NCI-H2029 treated with DMSO at 0.1 percent for 48 hours (cell line): ENCODE measurements at regions not wholly inside any gene's neighbourhood (a gene's known extent, or its start where the extent isn't known, plus 50 kb on each side); places are given as distances from the start of the nearest gene placed in this dataset.
A peak's percentile ranks its signal among the peaks of the same experiment; 100 is the strongest.

Source experiments
- DNase-seq: peaks from one replicate; lab custom pipeline; 2025; lab: John Stamatoyannopoulos, UW

DNA sequence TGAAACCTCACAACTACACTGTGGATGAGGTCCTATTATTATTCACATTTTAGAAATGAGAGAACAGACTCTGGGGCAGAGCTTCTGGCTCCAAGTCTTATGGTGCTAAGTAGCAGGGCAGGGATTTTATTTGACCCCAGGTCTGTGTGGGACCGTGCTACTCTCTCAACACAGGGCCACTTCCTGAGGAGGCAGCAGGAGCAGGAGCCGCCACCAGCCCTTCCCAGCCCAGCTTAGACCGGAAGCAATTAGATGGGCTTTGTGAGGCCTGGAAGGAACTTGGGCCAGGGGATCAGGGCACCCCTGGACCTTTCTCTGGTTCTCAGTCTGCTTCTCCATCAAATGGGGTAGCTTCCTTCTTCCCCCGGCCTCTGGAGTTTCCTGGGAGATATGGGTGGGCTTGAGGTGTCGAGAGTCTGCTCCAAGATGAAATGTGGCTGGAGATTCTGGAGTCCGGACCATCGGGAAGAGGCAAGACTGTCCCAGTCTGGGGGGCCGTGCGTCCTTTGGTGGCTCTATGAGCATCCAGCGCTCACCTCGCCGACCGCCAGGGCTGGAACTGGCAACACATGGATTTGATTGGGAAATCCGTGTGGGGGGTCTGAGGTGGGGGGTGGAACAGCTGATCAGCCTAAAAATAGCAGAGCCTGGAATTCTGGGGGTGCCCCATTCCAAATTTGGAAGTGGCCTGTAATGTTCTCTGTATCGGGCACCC is 136.8 kb downstream of the FOXD2 start:
- DNase-seq = no peak

DNA sequence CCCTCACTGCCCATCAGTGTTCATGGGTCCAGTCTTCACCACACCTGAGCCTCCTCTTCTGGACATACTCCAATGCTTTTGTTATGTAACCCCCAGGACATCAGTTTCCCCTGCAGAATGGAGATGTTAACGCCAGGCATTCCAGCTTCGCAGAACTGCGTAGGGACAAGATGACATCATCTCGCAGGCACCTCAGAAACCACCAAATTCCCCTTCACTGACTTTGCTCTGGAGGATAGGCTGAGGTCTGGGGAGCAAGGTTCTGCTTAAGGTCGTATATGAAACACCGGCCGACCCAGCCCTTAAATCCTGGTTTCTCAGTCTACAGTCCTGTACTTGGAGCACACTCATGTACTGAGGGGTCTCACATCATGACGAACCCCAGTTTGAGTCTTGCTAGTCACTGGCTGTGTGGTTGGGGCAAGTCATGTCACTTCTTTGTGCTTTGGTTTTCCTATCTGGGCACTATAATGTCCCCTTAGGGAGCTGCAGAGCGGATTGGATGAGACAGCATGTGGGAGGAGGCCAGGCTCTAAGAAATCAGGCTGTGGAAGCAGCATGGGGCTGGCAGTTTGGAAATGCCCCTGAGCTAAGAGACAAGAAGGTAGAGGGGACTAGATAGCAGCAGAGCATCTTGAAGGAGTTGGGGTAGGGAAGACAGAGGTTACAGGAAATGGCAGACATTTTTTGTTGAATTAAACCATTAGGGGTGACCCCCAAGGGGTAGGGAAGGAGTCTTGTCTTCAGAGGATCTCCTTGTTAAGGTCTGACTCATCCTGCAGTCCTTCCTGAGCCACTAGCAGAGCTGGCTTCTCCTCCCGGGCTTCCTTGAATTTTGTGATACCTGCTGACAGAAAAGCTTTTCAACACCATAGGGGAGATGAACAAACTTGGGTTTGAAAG is 138.3 kb downstream of the FOXD2 start:
- DNase-seq = no peak

DNA sequence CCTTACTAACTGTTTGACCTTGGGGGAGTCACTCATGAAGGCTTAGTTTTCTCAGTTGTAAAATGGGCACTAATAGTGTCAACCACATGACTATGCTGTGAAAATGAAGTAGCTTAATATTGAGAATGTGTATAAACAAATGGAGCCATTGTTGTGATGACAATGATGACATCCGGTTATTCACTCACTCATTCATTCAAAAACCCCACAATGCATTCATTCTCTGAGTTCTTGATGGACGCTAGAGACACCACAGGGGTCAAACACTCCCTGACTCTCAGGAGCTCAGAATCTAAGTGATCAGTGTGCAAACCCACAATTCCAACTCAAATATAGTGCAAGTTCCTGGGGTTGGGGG is 138.9 kb downstream of the FOXD2 start:
- no peak for DNase-seq

DNA sequence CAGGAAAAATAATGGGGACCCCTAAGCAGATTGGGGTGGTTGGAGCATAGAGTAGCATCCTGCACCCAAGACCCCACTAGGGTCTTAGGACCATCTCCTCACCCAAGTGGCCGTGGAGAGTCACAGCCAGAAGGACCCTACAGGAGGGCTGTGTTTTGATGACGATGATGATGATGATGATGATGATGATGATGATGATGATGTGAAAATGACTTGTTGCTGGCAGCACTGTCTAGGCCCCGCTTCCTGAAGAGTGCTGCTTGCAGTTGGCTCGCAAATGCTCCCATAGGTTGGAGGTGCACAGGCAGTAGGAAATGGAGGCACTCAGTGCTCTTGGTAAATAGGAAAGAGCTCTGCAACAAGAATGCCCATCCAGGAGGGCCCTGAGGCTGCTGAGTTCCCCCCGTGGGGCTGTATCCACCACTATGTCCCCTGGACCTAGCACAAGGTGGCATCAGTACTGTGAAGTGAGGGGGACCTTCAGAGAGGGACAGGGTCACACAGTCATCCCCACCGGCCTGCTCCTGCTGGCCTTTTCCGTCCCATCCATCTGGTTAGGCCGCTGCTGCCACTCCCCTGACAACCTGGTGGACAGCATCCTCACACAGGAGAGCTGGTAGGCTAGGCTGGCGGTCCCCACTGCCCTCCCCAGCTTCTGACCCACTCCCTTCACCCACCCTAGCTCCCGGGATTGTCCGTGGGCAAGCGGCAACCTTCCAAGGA is 139.6 kb downstream of the FOXD2 start:
- no peak for DNase-seq

DNA sequence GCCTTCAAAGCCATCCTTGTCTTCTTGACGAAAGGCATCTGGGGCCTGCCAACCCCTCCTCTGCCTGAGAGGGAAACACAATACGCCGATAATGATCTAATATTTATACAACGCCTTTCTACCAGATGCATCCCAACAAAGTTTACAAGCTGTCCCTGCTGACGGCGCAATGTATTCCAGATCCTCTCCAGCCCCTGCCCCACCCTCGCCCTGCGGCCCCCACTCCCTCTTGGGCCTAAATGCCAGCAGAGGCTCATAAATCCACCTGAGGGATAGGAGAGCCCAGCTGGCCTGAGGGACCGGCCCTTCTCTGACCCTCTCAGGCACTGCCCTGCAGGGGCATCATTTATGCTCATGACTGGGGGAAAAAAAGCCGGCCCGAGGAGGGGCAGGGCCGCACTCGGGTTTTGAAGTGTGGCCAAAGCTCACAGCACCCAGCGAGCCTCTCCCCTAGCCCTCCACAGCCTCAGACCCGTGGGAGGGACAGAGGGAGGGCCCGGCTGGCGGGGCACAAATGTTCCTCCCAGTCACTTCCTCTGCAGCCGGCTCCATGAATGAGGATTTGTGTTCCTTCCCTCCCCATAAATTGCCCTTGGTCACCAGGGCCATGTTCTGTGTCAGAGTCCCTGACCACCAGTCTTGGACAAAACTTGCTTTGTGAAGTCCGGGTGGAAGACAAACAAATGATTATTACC is 140.3 kb downstream of the FOXD2 start:
- no peak for DNase-seq

DNA sequence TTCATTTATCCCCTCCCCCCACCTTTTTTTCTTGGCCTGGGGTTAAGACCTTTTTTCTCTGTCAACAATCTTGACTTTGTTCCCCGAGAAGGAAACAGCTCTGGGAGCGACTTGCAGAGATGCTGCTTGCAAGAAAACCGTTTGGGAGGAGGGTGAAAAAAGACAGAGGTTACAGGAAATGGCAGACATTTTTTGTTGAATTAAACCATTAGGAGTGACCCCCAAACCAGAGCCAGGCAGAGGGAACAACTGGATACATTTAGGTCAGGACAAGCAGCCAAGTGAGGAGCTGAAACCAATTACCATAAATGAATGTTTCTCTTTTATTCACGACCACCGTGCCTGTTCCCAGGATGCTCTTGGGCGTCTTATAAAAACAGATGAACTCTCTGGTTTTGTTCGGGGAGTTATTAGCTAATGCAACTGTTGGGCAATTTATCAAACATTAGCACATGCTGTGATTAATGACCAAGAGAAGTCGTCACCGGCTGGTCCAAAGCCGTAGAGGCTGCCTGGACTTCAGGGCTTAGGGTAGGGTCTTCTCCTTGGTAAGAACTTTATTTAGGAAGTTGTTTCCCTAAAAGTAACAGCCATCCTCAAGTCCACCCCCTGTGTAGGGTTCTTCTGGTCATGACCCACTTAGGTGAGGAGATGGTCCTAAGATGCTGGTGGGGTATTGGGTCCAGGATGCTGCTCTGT is 141.0 kb downstream of the FOXD2 start:
- DNase-seq = no peak

DNA sequence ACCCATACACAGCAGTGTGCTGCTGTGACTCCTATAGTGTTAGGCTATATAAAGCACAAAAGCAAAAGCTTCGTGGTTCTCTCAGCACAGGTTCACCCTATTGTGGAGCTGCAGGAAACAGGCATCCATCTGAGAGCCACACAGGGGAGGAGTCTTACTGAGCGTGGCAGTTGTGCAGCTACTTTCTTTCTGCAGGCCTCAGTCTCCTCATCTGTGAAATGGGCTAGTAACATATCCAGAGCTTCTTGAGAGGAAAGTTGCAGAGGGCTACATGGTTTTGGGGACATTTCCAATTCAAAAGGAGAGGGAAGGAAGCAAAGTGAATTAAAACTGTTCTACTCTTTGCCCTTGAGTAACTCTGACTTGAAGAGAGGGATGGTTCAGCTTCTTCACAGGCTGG is 142.0 kb downstream of the FOXD2 start:
- DNase-seq = no peak

DNA sequence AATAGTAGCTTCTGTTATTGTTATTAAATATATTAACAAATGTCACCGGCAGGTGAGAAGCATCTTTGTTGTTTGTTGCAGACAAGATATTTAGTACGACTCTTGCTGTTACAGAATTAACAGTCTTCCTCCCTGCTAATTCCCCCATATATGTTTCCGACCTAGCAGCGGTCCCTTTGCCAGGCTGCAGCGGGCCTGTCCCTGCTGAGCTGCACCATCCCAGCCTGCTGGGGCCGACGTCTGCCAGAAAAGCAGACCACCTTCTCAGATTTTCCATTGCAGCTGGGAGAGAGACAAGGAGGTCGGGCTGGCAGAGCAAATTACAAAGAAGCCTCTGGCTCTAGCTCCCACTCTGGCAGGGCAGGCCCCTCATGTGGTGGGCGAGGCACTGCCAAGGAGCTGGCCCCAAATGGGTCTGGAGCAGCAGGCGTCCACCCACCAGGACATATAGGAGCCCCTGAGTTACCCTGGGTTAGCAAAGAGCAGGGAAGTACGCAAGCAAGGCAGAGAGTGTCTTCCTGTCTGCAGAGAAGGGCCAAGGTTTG is 142.7 kb downstream of the FOXD2 start:
- DNase-seq = no peak

DNA sequence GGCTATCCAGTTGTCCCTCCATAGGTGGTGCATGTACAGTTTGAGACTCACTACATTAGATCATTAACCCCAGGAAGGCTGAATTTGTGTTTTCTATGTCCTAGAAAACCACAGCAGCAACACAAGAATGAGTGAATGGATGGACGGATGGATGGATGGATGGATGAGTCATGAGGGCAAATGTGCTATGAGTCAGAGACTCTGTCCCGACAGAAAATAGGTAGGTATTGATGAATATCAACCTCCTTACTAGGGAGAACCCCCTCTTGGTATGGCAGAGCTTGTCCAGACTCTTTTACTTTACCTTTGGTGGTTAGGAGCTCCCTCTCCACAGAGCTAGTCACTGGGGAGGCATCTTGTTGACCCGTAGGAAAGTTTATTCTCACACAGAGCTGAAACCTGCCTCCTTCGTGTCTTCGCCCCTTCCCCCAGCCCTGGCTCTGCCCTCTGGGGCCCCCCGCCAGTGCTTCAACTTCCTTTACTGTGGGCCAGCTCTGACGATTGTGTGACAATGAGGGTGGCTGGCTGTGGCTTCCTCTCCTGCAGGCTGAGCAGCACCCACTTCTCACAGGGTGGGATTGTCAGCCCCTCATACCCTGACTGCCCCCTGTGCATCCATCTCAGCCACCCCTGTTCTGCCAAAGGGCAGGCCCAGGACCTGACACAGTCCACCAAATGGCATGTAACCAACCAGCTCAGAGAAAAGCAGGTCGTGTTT is 145.2 kb downstream of the FOXD2 start:
- DNase-seq = no peak

DNA sequence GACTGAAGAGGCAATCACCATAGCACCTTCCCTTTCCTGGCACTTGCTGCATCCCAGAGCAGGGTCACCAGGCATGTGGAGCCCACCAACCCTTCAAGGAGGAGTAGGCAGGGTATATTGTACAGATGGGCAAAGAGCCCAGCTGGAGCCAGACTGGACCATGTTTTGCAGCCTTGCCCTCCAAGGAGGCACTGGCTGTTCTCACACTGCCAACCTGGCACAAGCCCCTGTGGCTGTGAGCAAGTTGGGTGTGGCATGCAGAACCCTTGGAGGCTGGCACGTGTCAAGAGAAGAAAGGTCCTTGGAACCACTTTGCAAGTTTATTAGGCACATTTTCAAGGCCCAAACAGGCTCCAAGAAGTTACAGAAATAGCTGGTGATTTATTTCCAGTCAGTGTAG is 146.4 kb downstream of the FOXD2 start:
- no peak for DNase-seq

DNA sequence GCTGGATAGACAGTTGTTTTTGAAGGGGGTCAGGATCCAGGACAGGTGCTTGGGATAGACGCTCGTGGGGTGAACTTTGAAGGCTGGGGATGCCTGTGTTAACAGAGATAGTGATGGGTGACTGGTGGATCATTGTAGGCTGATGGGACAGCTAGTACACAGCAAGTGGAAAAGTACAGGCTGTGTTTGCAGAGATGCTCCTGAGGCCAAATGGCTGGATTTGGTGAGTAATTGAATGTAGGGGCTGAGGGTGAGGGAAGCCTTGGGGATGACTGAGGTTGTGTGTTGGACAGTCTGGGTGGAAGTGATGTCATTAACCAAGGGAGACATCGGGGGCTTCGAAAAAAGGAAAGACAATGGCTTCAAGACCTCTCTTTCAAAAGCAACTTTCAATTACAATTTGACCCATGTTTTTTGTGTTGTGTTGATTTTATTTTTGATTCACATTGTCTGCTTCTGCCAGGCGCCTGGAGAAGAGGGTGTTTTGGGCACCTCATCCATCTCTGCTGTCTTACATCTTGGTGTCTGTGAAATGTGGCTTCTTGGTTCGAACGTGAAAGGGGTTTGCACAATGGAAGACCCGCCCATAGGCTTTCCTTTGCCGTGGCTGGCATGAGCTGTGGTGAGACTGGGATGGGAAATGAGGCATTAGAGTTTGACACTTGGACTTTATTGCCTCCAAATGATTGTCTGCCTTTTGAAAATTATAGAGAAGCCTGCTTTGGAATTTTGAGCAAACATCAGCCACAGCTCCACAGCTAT is 147.5 kb downstream of the FOXD2 start:
- no peak for DNase-seq

DNA sequence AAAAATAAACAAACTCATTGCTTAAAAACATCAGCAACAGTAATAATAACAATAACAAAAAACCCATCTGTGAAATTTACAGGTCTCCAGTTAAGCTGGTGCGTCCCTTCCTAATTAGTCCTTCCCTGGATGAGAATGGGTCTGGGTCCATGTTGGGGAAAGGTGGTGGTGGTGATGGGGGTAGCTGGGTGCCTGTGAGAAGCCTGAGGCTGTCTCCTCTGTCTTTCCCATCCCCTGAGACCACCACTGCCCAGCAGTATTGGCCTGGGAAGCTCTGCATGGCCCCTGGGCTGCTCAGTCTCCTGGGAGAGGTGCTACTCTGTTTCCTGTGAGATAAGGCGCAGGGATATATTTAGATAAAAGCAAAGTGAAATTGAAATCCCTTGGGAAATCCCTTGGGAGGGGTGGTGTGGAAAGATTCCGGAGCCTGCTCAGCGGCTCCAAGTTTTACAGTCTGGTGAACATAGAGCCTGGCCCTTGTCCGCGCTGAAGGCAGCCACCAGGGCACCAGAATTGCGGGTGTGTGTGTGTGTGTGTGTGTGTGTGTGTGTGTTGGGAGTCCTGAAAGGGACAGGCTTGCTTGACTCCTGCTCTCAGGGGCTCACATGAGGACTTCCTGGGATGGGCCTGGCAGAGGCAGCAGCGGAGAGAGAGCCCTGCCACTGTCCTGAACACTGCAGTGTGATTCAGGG is 150.2 kb downstream of the FOXD2 start:
- no peak for DNase-seq

DNA sequence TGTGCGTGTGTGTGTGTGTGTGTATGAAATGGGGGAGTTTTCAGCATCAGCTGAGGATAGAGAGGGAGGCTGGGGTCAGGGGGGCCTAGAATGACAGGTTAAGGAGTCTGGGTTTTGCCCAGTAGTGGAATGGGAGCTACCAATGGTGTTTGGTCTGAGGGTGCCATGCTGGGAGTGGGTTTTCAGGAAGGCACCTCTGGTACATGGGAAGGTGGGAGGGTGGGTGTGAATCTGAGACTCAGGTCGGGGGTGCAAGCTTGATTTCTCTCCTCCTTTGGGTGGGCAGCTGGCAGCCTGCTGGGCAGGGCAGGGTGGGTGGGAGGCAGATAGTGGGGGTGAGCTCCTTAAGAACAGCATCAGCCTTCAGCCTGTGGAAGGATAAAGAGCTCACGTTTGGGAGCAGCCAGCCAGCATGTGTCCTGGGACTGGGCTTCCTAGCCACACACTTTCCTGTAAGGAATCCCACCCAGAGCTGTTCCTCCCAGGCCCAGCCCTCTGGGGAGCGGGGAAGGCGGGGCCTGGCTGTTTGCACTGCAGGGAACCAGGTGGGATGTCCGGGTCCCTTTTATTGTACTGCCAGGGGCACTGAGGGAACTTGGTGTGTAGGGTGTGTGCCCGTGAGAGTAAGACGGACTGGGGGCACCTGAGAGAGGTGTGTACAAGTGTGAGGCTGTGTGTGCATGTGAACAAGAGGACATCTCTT is 152.8 kb downstream of the FOXD2 start:
- no peak for DNase-seq

DNA sequence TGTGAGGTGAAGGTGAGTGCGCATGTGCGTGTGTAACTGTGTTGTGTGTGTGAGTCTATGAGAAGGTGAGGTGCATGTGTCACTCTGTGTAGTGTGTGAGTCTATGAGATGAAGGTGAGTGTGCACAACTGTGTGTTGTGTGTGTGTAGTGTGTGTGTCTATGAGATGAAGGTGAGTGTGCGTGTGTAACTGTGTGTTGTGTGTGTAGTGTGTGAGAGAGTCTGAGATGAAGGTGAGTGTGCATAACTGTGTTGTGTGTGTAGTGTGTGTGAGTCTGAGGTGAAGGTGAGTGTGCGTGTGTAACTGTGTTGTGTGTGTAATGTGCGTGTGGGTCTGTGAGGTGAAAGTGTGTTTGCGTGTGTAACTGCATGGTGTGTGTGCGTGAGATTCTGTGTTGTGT is 154.0 kb downstream of the FOXD2 start:
- DNase-seq = no peak

DNA sequence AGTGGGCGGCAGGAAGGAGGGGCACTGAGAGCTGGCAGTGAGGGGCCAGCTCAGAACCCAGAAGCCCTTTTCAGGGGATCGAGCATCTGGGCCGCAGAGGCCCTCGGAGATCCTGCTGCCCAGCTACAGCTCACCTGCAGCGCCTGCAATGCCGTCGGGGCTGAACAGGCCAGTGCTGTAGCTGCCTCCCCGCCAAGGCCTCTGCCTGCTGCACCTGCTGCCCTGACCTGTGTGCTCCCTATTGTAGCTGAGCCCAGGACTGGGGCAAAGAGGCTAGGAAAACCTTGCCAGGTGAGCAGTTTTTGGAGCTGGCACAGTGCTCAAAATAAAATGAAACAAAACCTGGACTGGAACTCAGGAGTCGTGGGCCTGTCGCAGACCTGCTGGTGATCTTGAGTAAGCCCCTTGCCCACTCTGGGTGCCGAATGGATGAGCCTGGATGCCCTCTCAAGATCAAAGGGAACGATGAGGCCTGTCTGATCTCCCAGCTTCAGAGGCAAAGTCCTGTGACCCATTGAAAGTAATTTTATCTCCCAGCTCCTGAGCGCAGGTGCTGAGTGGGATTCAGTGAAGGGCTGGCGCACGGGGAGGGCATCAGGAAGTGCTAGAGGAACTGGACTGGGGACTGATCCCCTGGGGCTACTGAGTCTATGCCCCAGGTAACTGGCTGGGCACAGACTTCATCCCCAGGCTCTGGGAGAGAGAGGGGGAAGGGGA is 154.6 kb downstream of the FOXD2 start:
- peak; percentile 10 for DNase-seq

DNA sequence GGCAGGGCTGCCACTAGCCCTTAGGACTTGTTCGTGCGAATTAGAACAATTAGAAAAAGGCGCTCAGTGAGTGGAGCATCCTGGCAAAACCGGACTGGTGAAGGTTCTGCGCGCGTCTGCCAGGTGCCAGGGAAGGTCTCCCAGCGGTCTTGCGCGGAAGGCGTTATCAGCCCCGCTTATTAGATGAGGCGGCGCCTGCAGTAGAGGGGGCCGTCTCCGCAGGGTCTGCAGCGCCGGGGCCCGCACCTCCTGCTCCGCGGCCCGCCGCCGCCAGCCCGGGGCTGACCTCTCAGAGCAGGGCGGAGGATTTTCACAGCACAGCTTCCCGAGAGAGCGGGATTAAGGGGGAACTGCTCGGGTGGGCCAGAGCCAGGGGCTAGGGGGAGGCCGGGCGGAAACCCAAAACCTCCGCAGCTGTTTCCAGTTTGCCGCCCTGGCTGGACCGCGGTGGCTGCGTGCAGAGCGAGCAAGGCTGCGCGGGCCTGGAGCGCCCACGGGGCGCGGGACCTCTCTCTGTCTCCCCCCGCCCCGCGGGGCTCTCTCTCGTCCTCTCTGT is 155.2 kb downstream of the FOXD2 start:
- DNase-seq = no peak

DNA sequence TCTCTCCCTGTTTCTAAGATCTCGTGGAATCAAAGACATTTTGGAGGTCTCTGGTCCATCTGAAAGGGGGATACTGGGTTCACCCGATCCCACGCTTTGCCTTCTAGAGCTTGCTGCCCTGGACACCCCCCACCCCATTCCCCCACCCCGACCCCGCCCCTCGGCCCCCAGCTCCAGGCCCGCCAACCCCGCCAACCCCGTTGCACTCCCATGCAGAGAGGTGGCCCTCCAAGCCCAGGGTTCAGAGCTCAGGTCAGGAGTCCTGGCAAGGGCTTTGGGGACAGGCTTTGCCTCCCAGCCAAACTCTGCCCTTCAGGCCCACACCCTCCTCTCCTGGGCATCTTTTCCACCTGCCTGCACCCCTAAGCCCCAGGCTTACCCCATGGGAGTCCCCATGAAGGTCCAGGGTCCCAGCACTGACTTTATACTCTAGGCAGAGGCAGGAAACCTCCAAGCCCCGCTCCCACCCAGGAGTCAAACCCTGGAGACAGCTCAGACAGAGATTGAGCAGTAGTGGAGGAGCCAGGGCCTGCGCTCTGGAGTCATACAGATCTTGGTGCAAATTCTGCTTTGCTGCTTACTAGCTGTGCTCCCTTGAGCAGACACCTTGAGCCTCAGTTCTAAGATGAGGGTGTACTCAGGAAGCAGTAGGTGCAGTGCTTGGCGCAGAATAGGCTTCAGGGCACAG is 155.9 kb downstream of the FOXD2 start:
- no peak for DNase-seq
